ENCODE measurements at regions not wholly inside any gene's neighbourhood (a gene's known extent, or its start where the extent isn't known, plus 50 kb on each side); places are given as distances from the start of the nearest gene placed in this dataset.

GRCh38 chr3:157815739-157816138 is 290.5 kb downstream of the SHOX2 start:
- no peak for TF ChIP-seq CTCF (IDR thresholded peaks at IDR 0.05; ENCODE audit: control extremely low read depth, extremely low read depth)
- H3K27ac ChIP-seq (ENCODE audit: low read depth in 1 of 2, low read length in 1 of 2), result no peak overlapping the region
- WGBS, 2 donors, result 73 to 87% methylated on average over 3 of the region's 3 CpGs
- H3K9ac ChIP-seq (ENCODE audit: insufficient read depth in 1 of 2, low read length in 2 of 2), result no peak overlapping the region
- DNase-seq (no peak), ATAC-seq (ENCODE audit: insufficient read depth, low FRiP score) (no peak)
- no peaks in the 10 kb centered on the region for H3K27me3 ChIP-seq (ENCODE audit: control insufficient read depth in 3 of 3, insufficient read depth in 3 of 3, low read length in 2 of 3)
- H3K36me3 ChIP-seq (ENCODE audit: control insufficient read depth in 4 of 4, insufficient read depth in 4 of 4, low read length in 4 of 4), result no peaks in the 10 kb centered on the region
- no peak overlapping the region for H3K4me3 ChIP-seq
- no peaks in the 10 kb centered on the region for H3K4me1 ChIP-seq (ENCODE audit: control insufficient read depth in 5 of 5, insufficient read depth in 5 of 5, low read length in 5 of 5)
- no peaks in the 10 kb centered on the region for H3K9me3 ChIP-seq (ENCODE audit: control insufficient read depth in 4 of 4, insufficient read depth in 3 of 4, low read length in 3 of 4)

GRCh38 chr3:157810924-157811718 is 295.1 kb downstream of the SHOX2 start:
- no peak for ATAC-seq (ENCODE audit: insufficient read depth, low FRiP score)
- 81 to 85% methylated on average over 3 of the region's 3 CpGs for WGBS, 2 donors

GRCh38 chr3:157807280-157807679 is 298.9 kb downstream of the SHOX2 start:
- no peak for TF ChIP-seq CTCF (IDR thresholded peaks at IDR 0.05; ENCODE audit: control extremely low read depth, extremely low read depth)
- 68 to 73% methylated on average over 3 of the region's 3 CpGs for WGBS, 2 donors
- no peak for ATAC-seq (ENCODE audit: insufficient read depth, low FRiP score)

More at GRCh38 chr3:157810924-157811718, 295.1 kb downstream of the SHOX2 start:
- Histone ChIP-seq H3K27me3 (ENCODE audit: control insufficient read depth in 3 of 3, insufficient read depth in 3 of 3, low read length in 2 of 3) (no peaks in the 10 kb centered on the region), H3K9ac (ENCODE audit: insufficient read depth in 1 of 2, low read length in 2 of 2) (no peak overlapping the region), H3K9me3 (ENCODE audit: control insufficient read depth in 4 of 4, insufficient read depth in 3 of 4, low read length in 3 of 4) (no peaks in the 10 kb centered on the region), H3K4me3 (no peak overlapping the region), H3K27ac (ENCODE audit: low read depth in 1 of 2, low read length in 1 of 2) (no peak overlapping the region), H3K36me3 (ENCODE audit: control insufficient read depth in 4 of 4, insufficient read depth in 4 of 4, low read length in 4 of 4) (no peaks in the 10 kb centered on the region), H3K4me1 (ENCODE audit: control insufficient read depth in 5 of 5, insufficient read depth in 5 of 5, low read length in 5 of 5) (no peaks in the 10 kb centered on the region)
- no peak for TF ChIP-seq CTCF (IDR thresholded peaks at IDR 0.05; ENCODE audit: control extremely low read depth, extremely low read depth)
- DNase-seq, result no peak

More at GRCh38 chr3:157807280-157807679, 298.9 kb downstream of the SHOX2 start:
- Histone ChIP-seq H3K27ac (ENCODE audit: low read depth in 1 of 2, low read length in 1 of 2) (no peak overlapping the region), H3K9me3 (ENCODE audit: control insufficient read depth in 4 of 4, insufficient read depth in 3 of 4, low read length in 3 of 4) (no peaks in the 10 kb centered on the region), H3K4me3 (no peak overlapping the region), H3K4me1 (ENCODE audit: control insufficient read depth in 5 of 5, insufficient read depth in 5 of 5, low read length in 5 of 5) (no peaks in the 10 kb centered on the region), H3K36me3 (ENCODE audit: control insufficient read depth in 4 of 4, insufficient read depth in 4 of 4, low read length in 4 of 4) (no peaks in the 10 kb centered on the region), H3K9ac (ENCODE audit: insufficient read depth in 1 of 2, low read length in 2 of 2) (no peak overlapping the region), H3K27me3 (ENCODE audit: control insufficient read depth in 3 of 3, insufficient read depth in 3 of 3, low read length in 2 of 3) (no peaks in the 10 kb centered on the region)
- no peak for DNase-seq

All from lung (tissue), 11 donors.